Esophagus muscularis mucosa (tissue), 4 donors: ENCODE measurements at regions not wholly inside any gene's neighbourhood (a gene's known extent, or its start where the extent isn't known, plus 50 kb on each side); places are given as distances from the start of the nearest gene placed in this dataset.

Source experiments
- DNase-seq: peaks from one replicate; pipeline ENCODE4 v3.0.0-alpha.2; 2017; ENCODE audit errors: extremely low spot score
- H3K27ac ChIP-seq, 4 donors: fragments of 200-600 bp; sonication (generic); replicated peaks in 1 of 4; 1 replicate in 3 of 4; 2 replicates in 1 of 4; pipeline ENCODE4 v1.5.1; 2016 to 2019; ENCODE audit warnings: mild to moderate bottlenecking in 1 of 4
- H3K27me3 ChIP-seq, 4 donors: fragments of 200-600 bp; sonication (generic); one replicate each; pipeline versions ENCODE4 v1.5.1 to v1.6.0; 2016 to 2019
- H3K36me3 ChIP-seq, 4 donors: fragments of 200-600 bp; sonication (generic); one replicate each; pipeline ENCODE4 v1.5.1; 2016 to 2019
- H3K4me1 ChIP-seq, 4 donors: fragments of 200-600 bp; sonication (generic); one replicate each; pipeline ENCODE4 v1.5.1; 2016 to 2019
- H3K4me3 ChIP-seq, 4 donors: fragments of 200-600 bp; sonication (generic); 1 replicate in 2 of 4; 2 replicates in 2 of 4; pipeline ENCODE4 v1.5.1; 2016 to 2019; ENCODE audit warnings: mild to moderate bottlenecking in 4 of 4, moderate library complexity in 1 of 4
- H3K9me3 ChIP-seq, 4 donors: fragments of 200-600 bp; sonication (generic); 1 replicate in 3 of 4; 2 replicates in 1 of 4; pipeline ENCODE4 v1.5.1; 2016 to 2019
- CTCF ChIP-seq, 3 experiments: fragments of 200-600 bp in 2 of 3; fragments of 450-650 bp in 1 of 3; sonication (generic) in 2 of 3; IDR thresholded peaks; one replicate each; pipeline ENCODE4 v1.5.1; 2017 to 2019; ENCODE audit warnings: antibody characterized with exemption in 3 of 3, mild to moderate bottlenecking in 2 of 3, moderate library complexity in 1 of 3
- EP300 ChIP-seq: sonication (generic); formaldehyde crosslinking; IDR thresholded peaks from one replicate; pipeline ENCODE4 v1.6.1; 2017; ENCODE audit warnings: antibody characterized with exemption
- POLR2A ChIP-seq: fragments of 450-650 bp; IDR thresholded peaks from one replicate; pipeline ENCODE4 v1.6.1; 2017; ENCODE audit warnings: antibody characterized with exemption, moderate library complexity, mild to moderate bottlenecking, low read depth
- POLR2AphosphoS5 ChIP-seq, 2 donors: sonication (generic); formaldehyde crosslinking; IDR thresholded peaks; one replicate each; pipeline ENCODE4 v1.6.1; 2017; ENCODE audit warnings: antibody characterized with exemption in 2 of 2
- WGBS: methylation state at CpG from one replicate; pipeline ENCODE4 v1.1.5; 2018; 5-methylcytosine and 5-hydroxymethylcytosine counted together
- intact Hi-C: fragments of 100-400 bp; cut with DNase I; formaldehyde crosslinking; loops from one replicate; pipeline ENCODE4 v1.15.1; 2023

GRCh38 chr3:144553301-144553700, 581.7 kb downstream of the DIPK2A start:
- 69% methylated on average over 1 of the region's 1 CpG for WGBS
- intact Hi-C loops = no loop called here
- no peaks in the 10 kb centered on the region for H3K9me3 ChIP-seq
- H3K4me1 ChIP-seq = no peaks in the 10 kb centered on the region
- H3K27ac ChIP-seq = no peak overlapping the region
- DNase-seq = no peak
- TF ChIP-seq POLR2A (no peak), EP300 (no peak), POLR2AphosphoS5 (IDR thresholded peaks at IDR 0.05) (no peak), CTCF (IDR thresholded peaks at IDR 0.05) (no peak)
- H3K36me3 ChIP-seq = no peaks in the 10 kb centered on the region
- no peaks in the 10 kb centered on the region for H3K27me3 ChIP-seq
- no peak overlapping the region for H3K4me3 ChIP-seq

- no peak overlapping the region for H3K27ac ChIP-seq
- TF ChIP-seq POLR2AphosphoS5 (IDR thresholded peaks at IDR 0.05) (no peak), POLR2A (no peak)
- H3K36me3 ChIP-seq = no peaks in the 10 kb centered on the region
- 82% methylated on average over 5 of the region's 5 CpGs for WGBS
- H3K27me3 ChIP-seq = no peaks in the 10 kb centered on the region
- intact Hi-C loops = no loop called here
- no peaks in the 10 kb centered on the region for H3K9me3 ChIP-seq
- H3K4me1 ChIP-seq = no peaks in the 10 kb centered on the region
- no peak overlapping the region for H3K4me3 ChIP-seq
- no peak for DNase-seq
Observed at GRCh38 chr3:144554889-144555288, 583.3 kb downstream of the DIPK2A start.

GRCh38 chr3:144556392-144556791, 584.8 kb downstream of the DIPK2A start:
- intact Hi-C loops = no loop called here
- WGBS = 84% methylated on average over 3 of the region's 3 CpGs
- Histone ChIP-seq H3K4me3 (no peak overlapping the region), H3K4me1 (no peaks in the 10 kb centered on the region), H3K27ac (no peak overlapping the region), H3K9me3 (no peaks in the 10 kb centered on the region), H3K36me3 (no peaks in the 10 kb centered on the region), H3K27me3 (no peaks in the 10 kb centered on the region)
- DNase-seq = no peak
- TF ChIP-seq EP300 (no peak), CTCF (IDR thresholded peaks at IDR 0.05) (no peak), POLR2AphosphoS5 (IDR thresholded peaks at IDR 0.05) (no peak), POLR2A (no peak)

GRCh38 chr3:144557515-144557914, 585.9 kb downstream of the DIPK2A start:
- Histone ChIP-seq H3K27me3 (no peaks in the 10 kb centered on the region), H3K9me3 (no peaks in the 10 kb centered on the region), H3K27ac (no peak overlapping the region), H3K4me3 (no peak overlapping the region), H3K36me3 (no peaks in the 10 kb centered on the region), H3K4me1 (no peaks in the 10 kb centered on the region)
- DNase-seq = no peak
- 88% methylated on average over 2 of the region's 2 CpGs for WGBS
- intact Hi-C loops = no loop called here
- no peak for TF ChIP-seq POLR2A
- TF ChIP-seq CTCF (IDR thresholded peaks at IDR 0.05) = no peak
- no peak for TF ChIP-seq POLR2AphosphoS5 (IDR thresholded peaks at IDR 0.05)

- Histone ChIP-seq H3K36me3 (no peaks in the 10 kb centered on the region), H3K4me3 (no peak overlapping the region), H3K27me3 (no peaks in the 10 kb centered on the region), H3K27ac (no peak overlapping the region), H3K9me3 (no peaks in the 10 kb centered on the region), H3K4me1 (no peaks in the 10 kb centered on the region)
- WGBS = 73% methylated on average over 3 of the region's 3 CpGs
- DNase-seq = no peak
- no peak for TF ChIP-seq EP300
- no peak for TF ChIP-seq POLR2AphosphoS5 (IDR thresholded peaks at IDR 0.05)
- no peak for TF ChIP-seq CTCF (IDR thresholded peaks at IDR 0.05)
- TF ChIP-seq POLR2A = no peak
- intact Hi-C loops = no loop called here
Observed at GRCh38 chr3:144564011-144564410, 592.4 kb downstream of the DIPK2A start.
